Cardiac muscle cell (in vitro differentiated cells and primary cell): ENCODE measurements at regions not wholly inside any gene's neighbourhood (a gene's known extent, or its start where the extent isn't known, plus 50 kb on each side); places are given as distances from the start of the nearest gene placed in this dataset.

Experiments used
- DNase-seq, 2 donors: peaks; one replicate each; pipeline versions ENCODE4 v3.0.0 to v3.0.0-alpha.2; 2010 to 2017; ENCODE audit warnings: low read depth in 1 of 2, low spot score in 1 of 2
- H3K27ac ChIP-seq: fragments of 200-600 bp; sonication (generic); 2 replicates; pipeline ENCODE4 v1.5.1; 2016
- H3K27me3 ChIP-seq: fragments of 200-600 bp; sonication (generic); 2 replicates; pipeline ENCODE4 v1.6.0; 2016; ENCODE audit warnings: control low read depth
- H3K36me3 ChIP-seq: fragments of 200-600 bp; sonication (generic); 2 replicates; pipeline ENCODE4 v1.5.1; 2016; ENCODE audit warnings: control low read depth
- H3K4me1 ChIP-seq: fragments of 200-600 bp; sonication (generic); 2 replicates; pipeline ENCODE4 v1.8.1; 2017; ENCODE audit warnings: low read depth, mild to moderate bottlenecking, mixed run types
- H3K4me3 ChIP-seq: fragments of 200-600 bp; sonication (generic); 2 replicates; pipeline ENCODE4 v1.5.1; 2016; ENCODE audit warnings: mild to moderate bottlenecking
- H3K9me3 ChIP-seq: fragments of 200-600 bp; sonication (generic); 2 replicates; pipeline ENCODE4 v1.5.1; 2017; ENCODE audit warnings: low read depth, mild to moderate bottlenecking, control low read depth
- TF ChIP-seq, protein P1 (sequence below): IDR thresholded peaks from 2 replicates; pipeline ENCODE4 v1.5.1; 2012; ENCODE audit warnings: low read depth, mild to moderate bottlenecking, low read length

DNA sequence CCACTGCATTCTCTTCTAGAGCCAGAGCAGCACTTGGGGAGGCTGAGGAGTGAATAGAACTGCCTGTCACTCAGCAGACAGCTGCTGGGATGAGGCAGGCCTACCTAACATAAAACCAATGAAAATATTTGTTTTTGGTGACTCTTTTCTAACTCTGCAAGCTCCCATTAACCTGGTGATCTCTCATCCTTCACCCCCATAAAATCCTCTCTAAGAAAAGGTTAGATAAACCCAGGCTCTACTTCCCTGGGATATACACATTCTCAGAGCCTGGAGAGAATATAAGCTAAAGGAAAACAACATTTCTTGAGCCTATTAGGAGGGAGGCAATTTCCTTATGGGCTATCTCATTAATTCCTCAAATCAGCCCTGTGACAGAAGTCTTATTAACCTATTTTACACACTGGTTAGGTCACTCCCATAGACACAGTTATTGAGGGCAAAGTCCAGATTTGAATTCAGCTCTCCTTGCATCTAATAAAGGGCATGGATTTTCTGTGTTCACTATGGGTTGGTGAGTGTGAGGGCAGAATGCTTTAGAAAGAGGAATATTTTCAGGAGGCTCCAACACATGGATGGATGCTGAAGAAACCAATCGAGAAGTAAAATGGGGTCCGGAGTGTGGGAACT lies 492.9 kb downstream of the CCDC171 start:
- H3K4me3 ChIP-seq = no peak overlapping the region
- DNase-seq = no peak
- H3K36me3 ChIP-seq = no peaks in the 10 kb centered on the region
- no peak overlapping the region for H3K27ac ChIP-seq
- TF ChIP-seq, protein P1, sequence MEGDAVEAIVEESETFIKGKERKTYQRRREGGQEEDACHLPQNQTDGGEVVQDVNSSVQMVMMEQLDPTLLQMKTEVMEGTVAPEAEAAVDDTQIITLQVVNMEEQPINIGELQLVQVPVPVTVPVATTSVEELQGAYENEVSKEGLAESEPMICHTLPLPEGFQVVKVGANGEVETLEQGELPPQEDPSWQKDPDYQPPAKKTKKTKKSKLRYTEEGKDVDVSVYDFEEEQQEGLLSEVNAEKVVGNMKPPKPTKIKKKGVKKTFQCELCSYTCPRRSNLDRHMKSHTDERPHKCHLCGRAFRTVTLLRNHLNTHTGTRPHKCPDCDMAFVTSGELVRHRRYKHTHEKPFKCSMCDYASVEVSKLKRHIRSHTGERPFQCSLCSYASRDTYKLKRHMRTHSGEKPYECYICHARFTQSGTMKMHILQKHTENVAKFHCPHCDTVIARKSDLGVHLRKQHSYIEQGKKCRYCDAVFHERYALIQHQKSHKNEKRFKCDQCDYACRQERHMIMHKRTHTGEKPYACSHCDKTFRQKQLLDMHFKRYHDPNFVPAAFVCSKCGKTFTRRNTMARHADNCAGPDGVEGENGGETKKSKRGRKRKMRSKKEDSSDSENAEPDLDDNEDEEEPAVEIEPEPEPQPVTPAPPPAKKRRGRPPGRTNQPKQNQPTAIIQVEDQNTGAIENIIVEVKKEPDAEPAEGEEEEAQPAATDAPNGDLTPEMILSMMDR = no peak
- no peaks in the 10 kb centered on the region for H3K27me3 ChIP-seq
- no peaks in the 10 kb centered on the region for H3K9me3 ChIP-seq
- no peaks in the 10 kb centered on the region for H3K4me1 ChIP-seq

DNA sequence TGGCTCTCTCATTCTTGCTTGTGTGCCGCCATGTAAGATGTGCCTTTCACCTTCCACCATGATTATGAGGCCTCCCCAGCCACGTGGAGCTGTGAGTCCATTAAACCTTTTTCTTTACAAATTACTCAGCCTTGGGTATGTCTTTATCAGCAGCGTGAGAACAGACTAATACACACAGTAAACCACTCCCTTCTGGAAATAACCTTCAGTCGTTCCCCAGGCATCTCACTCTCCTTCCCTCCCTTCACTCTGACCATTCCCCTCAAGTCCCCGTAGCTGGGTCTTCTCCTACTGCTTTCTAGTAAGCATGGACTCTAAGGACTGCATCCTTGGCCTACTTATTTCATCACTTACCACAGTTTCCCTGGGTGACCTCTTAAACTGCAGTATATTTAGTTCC lies 493.9 kb downstream of the CCDC171 start:
- H3K9me3 ChIP-seq = no peaks in the 10 kb centered on the region
- no peak overlapping the region for H3K4me3 ChIP-seq
- H3K4me1 ChIP-seq = no peaks in the 10 kb centered on the region
- no peaks in the 10 kb centered on the region for H3K27me3 ChIP-seq
- no peaks in the 10 kb centered on the region for H3K36me3 ChIP-seq
- no peak for DNase-seq
- no peak overlapping the region for H3K27ac ChIP-seq
- TF ChIP-seq, protein P1 = no peak

DNA sequence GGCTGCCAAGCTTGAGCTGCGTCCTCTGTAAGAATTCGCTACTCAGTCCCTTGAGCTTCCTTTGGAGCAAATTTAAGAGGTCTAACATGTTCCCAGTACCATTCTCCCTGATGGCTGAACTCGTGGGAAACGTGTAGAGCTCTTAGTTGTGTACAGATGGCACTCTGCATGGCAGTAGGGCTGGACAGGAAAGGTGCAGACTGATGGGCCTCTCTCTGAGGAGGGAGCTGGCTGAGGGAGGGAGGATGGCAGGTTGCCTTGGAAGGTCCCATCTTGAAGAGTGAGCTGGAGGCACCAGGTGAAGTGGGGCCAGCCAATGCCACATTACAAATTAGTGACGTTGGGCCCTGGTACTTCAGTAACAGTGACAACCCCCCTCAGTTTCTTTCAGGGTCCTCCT lies 495.3 kb downstream of the CCDC171 start:
- H3K27me3 ChIP-seq = no peaks in the 10 kb centered on the region
- H3K4me3 ChIP-seq = no peak overlapping the region
- no peak for DNase-seq
- no peak overlapping the region for H3K27ac ChIP-seq
- TF ChIP-seq, protein P1 = no peak
- no peaks in the 10 kb centered on the region for H3K9me3 ChIP-seq
- no peaks in the 10 kb centered on the region for H3K4me1 ChIP-seq
- H3K36me3 ChIP-seq = no peaks in the 10 kb centered on the region

DNA sequence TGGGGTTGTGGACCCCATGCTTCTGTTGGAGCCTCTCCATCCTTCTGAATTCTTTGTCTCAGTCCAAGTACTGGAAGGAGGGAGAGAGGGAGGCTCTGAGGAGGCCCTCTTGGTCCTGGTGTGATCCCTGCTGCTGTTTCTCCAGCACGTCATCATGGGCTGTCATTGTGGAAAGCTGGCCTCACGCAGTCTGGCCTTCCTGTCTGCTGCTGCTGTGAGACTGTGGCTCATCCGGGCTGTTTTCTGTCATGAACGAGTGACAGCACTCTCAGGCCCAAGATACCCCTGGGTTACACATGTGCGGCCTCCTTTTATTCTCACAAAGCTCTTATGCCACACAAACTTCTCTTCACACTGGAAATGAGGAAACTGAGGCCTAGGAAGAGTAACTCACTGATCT lies 499.3 kb downstream of the CCDC171 start:
- no peaks in the 10 kb centered on the region for H3K9me3 ChIP-seq
- H3K4me3 ChIP-seq = no peak overlapping the region
- TF ChIP-seq, protein P1 = no peak
- H3K4me1 ChIP-seq = no peaks in the 10 kb centered on the region
- H3K27me3 ChIP-seq = no peaks in the 10 kb centered on the region
- DNase-seq = no peak
- no peaks in the 10 kb centered on the region for H3K36me3 ChIP-seq
- H3K27ac ChIP-seq = no peak overlapping the region

DNA sequence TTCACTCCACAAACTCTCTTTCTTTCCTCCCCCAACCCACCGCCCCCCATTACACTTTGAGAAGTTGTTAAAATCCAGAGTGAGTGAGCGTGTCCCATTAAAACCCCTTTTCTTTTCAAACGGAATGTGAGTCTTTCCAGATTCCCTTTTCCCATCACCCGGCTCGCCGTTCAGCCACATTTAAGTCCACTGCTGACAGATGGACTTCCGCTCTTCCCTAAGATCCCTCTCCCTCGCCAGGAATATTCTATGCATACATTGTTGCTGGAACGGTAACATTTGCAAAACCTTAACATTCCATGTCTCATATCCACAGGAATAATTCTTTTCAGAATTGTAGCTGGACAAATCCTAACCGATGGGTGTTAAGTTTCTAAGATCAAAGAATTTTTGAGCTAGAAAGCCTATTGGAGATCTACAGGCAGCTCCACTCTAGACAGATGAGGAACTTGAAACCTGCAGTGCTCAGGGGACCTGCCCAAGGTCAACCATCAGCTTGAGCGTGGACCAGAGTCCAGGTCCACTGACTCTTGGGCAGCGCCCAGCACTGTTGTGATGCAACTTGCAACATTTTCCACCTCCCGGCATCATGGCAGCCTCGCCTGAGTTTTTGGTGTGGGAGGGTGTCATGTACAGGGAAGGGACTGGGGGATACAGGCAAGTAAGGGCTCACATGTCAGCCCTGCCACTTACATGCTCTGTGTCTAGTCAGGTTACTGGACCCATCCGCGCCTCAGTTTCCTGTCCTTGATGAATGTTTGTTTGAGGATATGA lies 500.1 kb downstream of the CCDC171 start:
- no peaks in the 10 kb centered on the region for H3K36me3 ChIP-seq
- no peaks in the 10 kb centered on the region for H3K4me1 ChIP-seq
- TF ChIP-seq, protein P1 = no peak
- no peak overlapping the region for H3K27ac ChIP-seq
- no peak for DNase-seq
- no peaks in the 10 kb centered on the region for H3K9me3 ChIP-seq
- H3K27me3 ChIP-seq = no peaks in the 10 kb centered on the region
- no peak overlapping the region for H3K4me3 ChIP-seq
